HepG2 (cell line): ENCODE measurements at regions not wholly inside any gene's neighbourhood (a gene's known extent, or its start where the extent isn't known, plus 50 kb on each side); places are given as distances from the start of the nearest gene placed in this dataset.

Experiments
- ATAC-seq: fragments of 200-7000 bp; cut with Tn5 transposase; 3 replicates; pipeline ENCODE4 v1.9.1; 2020; ENCODE audit warnings: mild to moderate bottlenecking, moderate library complexity
- BruUV-seq: library from RNA; stranded (reverse); fragments of 400-500 nt; replicated peaks from 2 replicates; lab custom pipeline; 2021; lab: Mats Ljungman, UMichigan
- CTCF ChIA-PET: fragments of 300-600 bp; formaldehyde crosslinking; extraction: SDS; loops from one replicate; lab custom pipeline; 2021; ENCODE audit warnings: low total read pairs, inconsistent platforms, low intra/inter-chr PET ratio; lab: Yijun Ruan, JAX
- POLR2A ChIA-PET: fragments of 350-600 bp; sonication (Branson Sonifier 250); formaldehyde crosslinking; loops from one replicate; lab custom pipeline; 2020; ENCODE audit warnings: antibody characterized with exemption, inconsistent platforms; lab: Yijun Ruan, JAX
- DNase-seq: peaks from one replicate; pipeline ENCODE4 v3.0.0-alpha.2; 2015; ENCODE audit warnings: low spot score
- FAIRE-seq: peaks from 3 replicates; lab custom pipeline; 2011; peaks lifted over from hg19 to GRCh38; lab: Jason Lieb, UNC
- H2AFZ ChIP-seq: one replicate; pipeline ENCODE4 v1.6.1; 2011; ENCODE audit warnings: low read length, inconsistent platforms
- H3K27ac ChIP-seq: fragments of 300-600 bp; 3 replicates; pipeline ENCODE4 v1.8.0; 2011; ENCODE audit warnings: mixed run types, mild to moderate bottlenecking, mixed read lengths, low read length, inconsistent platforms; ENCODE audit not compliant: insufficient read depth; ENCODE audit errors: extremely low read length
- H3K27me3 ChIP-seq, 2 experiments: fragments of 200-600 bp in 1 of 2; 2 replicates in 1 of 2; 3 replicates in 1 of 2; pipeline versions ENCODE4 v1.6.0 to v1.8.0; 2011; ENCODE audit warnings: low read length in 2 of 2, mild to moderate bottlenecking in 2 of 2, moderate library complexity in 2 of 2, inconsistent platforms in 1 of 2; ENCODE audit not compliant: insufficient read depth in 2 of 2, control insufficient read depth in 1 of 2
- H3K36me3 ChIP-seq, 2 experiments: fragments of 200-600 bp in 1 of 2; replicated peaks in 1 of 2; 2 replicates in 1 of 2; 3 replicates in 1 of 2; pipeline versions ENCODE4 v1.5.1 to v1.8.0; 2011; ENCODE audit warnings: low read length in 2 of 2, inconsistent platforms in 1 of 2; ENCODE audit not compliant: insufficient read depth in 2 of 2, control insufficient read depth in 1 of 2
- H3K4me1 ChIP-seq: 2 replicates; pipeline ENCODE4 v1.5.1; 2012; ENCODE audit warnings: low read length, inconsistent platforms; ENCODE audit not compliant: insufficient read depth
- H3K4me2 ChIP-seq: 2 replicates; pipeline ENCODE4 v1.6.0; 2011; ENCODE audit warnings: low read depth, low read length, inconsistent platforms
- H3K4me3 ChIP-seq, 3 experiments: fragments of 200-600 bp in 1 of 3; sonication (generic), shearing (Covaris generic) in 1 of 3; replicated peaks in 1 of 3; 2 replicates each; pipeline ENCODE4 v1.5.1; 2011 to 2016; ENCODE audit warnings: low read length in 3 of 3, inconsistent platforms in 2 of 3, low read depth in 2 of 3, mild to moderate bottlenecking in 2 of 3, control low read depth in 1 of 3, mixed read lengths in 1 of 3; ENCODE audit not compliant: insufficient read depth in 1 of 3
- H3K79me2 ChIP-seq: one replicate; pipeline ENCODE4 v1.6.1; 2011; ENCODE audit warnings: low read length, inconsistent platforms; ENCODE audit not compliant: insufficient read depth
- H3K9ac ChIP-seq: 2 replicates; pipeline ENCODE4 v1.6.0; 2011; ENCODE audit warnings: mild to moderate bottlenecking, low read depth, low read length, inconsistent platforms; ENCODE audit not compliant: insufficient read depth
- H3K9me3 ChIP-seq: 2 replicates; pipeline ENCODE4 v1.5.1; 2012; ENCODE audit warnings: mild to moderate bottlenecking, low read length
- H4K20me1 ChIP-seq: 2 replicates; pipeline ENCODE4 v1.6.0; 2011; ENCODE audit warnings: inconsistent platforms, mild to moderate bottlenecking, low read length, moderate library complexity; ENCODE audit not compliant: insufficient read depth
- CCDC6 ChIP-seq: sonication (generic); formaldehyde crosslinking; IDR thresholded peaks from 2 replicates; pipeline ENCODE4 v1.8.1; 2022; ENCODE audit warnings: mild to moderate bottlenecking, missing genetic modification reagents, moderate library complexity
- CREB3 ChIP-seq: sonication (generic); formaldehyde crosslinking; IDR thresholded peaks from 2 replicates; pipeline ENCODE4 v1.5.0; 2020; ENCODE audit warnings: missing genetic modification reagents
- HBP1 ChIP-seq: IDR thresholded peaks from 2 replicates; pipeline ENCODE4 v1.6.1; 2016; ENCODE audit warnings: low read depth, control low read depth
- MAFF ChIP-seq: IDR thresholded peaks from 2 replicates; pipeline ENCODE4 v1.6.1; 2011; ENCODE audit warnings: low read depth, low read length, improper control_type of control experiment
- MAFG ChIP-seq: sonication (generic); formaldehyde crosslinking; IDR thresholded peaks from 2 replicates; pipeline ENCODE4 v1.5.1; 2020; ENCODE audit warnings: mild to moderate bottlenecking, missing genetic modification reagents
- NCOA1 ChIP-seq: sonication (generic); formaldehyde crosslinking; IDR thresholded peaks from 2 replicates; pipeline ENCODE4 v1.9.0; 2021; ENCODE audit warnings: missing genetic modification reagents
- NFYC ChIP-seq: IDR thresholded peaks from 2 replicates; pipeline ENCODE4 v1.6.1; 2016; ENCODE audit warnings: missing genetic modification reagents, missing compliant biosample characterization
- SALL2 ChIP-seq: sonication (generic); formaldehyde crosslinking; IDR thresholded peaks from 2 replicates; pipeline ENCODE4 v1.8.1; 2023; ENCODE audit warnings: mild to moderate bottlenecking, missing genetic modification reagents, inconsistent platforms
- SMYD3 ChIP-seq: sonication (generic); formaldehyde crosslinking; IDR thresholded peaks from 2 replicates; pipeline ENCODE4 v1.8.1; 2023; ENCODE audit warnings: mild to moderate bottlenecking, missing genetic modification reagents
- SPEN ChIP-seq: sonication (generic); formaldehyde crosslinking; IDR thresholded peaks from 2 replicates; pipeline ENCODE4 v1.5.1; 2020; ENCODE audit warnings: low read depth, mild to moderate bottlenecking, missing genetic modification reagents
- SSRP1 ChIP-seq: IDR thresholded peaks from 2 replicates; pipeline ENCODE4 v1.6.1; 2016; ENCODE audit warnings: control low read depth
- TBP ChIP-seq: sonication (generic); formaldehyde crosslinking; IDR thresholded peaks from 2 replicates; pipeline ENCODE4 v1.5.0; 2020; ENCODE audit warnings: missing genetic modification reagents
- ZNF264 ChIP-seq: sonication (generic); formaldehyde crosslinking; IDR thresholded peaks from 2 replicates; pipeline ENCODE4 v1.4.0; 2020; ENCODE audit warnings: missing genetic modification reagents
- ZNF451 ChIP-seq: sonication (generic); formaldehyde crosslinking; IDR thresholded peaks from 2 replicates; pipeline ENCODE4 v1.5.0; 2020; ENCODE audit warnings: mild to moderate bottlenecking, missing genetic modification reagents
- ZNF530 ChIP-seq: sonication (generic); formaldehyde crosslinking; IDR thresholded peaks from 2 replicates; pipeline ENCODE4 v1.5.0; 2020; ENCODE audit warnings: low read depth, mild to moderate bottlenecking, missing genetic modification reagents
- ZNF577 ChIP-seq: sonication (generic); formaldehyde crosslinking; IDR thresholded peaks from 2 replicates; pipeline ENCODE4 v1.4.0; 2020; ENCODE audit warnings: mild to moderate bottlenecking, low read depth, missing genetic modification reagents, borderline replicate concordance
- ZNF644 ChIP-seq: IDR thresholded peaks from 2 replicates; pipeline ENCODE4 v1.6.1; 2016; ENCODE audit warnings: low read depth
- ZSCAN12 ChIP-seq: sonication (generic); formaldehyde crosslinking; IDR thresholded peaks from 2 replicates; pipeline ENCODE4 v1.9.0; 2021; ENCODE audit warnings: mild to moderate bottlenecking, missing genetic modification reagents
- ZZZ3 ChIP-seq: sonication (generic); formaldehyde crosslinking; IDR thresholded peaks from 2 replicates; pipeline ENCODE4 v1.4.0; 2020; ENCODE audit warnings: missing genetic modification reagents, mild to moderate bottlenecking, borderline replicate concordance
- WGBS: methylation state at CpG from one replicate; pipeline ENCODE4 v1.1.6; 2017; ENCODE audit warnings: low lambda C conversion rate; 5-methylcytosine and 5-hydroxymethylcytosine counted together
- in situ Hi-C: cut with HindIII; loops from 2 replicates; pipeline ENCODE4 v1.10.0; 2017; ENCODE audit warnings: low pct_unique_long_range_greater_than_20kb; ENCODE audit not compliant: extremely low pct_ligation_motif_present
- intact Hi-C: fragments of 100-400 bp; cut with micrococcal nuclease; formaldehyde crosslinking; loops from one replicate; pipeline ENCODE4 v1.10.0; 2022; ENCODE audit not compliant: unreplicated experiment

- ChIA-PET POLR2A (no interaction called here), CTCF (no interaction called here)
- 50% methylated on average over 4 of the region's 4 CpGs for WGBS
Measured at GRCh38 chr22:45092644-45093043, 71.1 kb upstream of the NUP50 start.

DNA sequence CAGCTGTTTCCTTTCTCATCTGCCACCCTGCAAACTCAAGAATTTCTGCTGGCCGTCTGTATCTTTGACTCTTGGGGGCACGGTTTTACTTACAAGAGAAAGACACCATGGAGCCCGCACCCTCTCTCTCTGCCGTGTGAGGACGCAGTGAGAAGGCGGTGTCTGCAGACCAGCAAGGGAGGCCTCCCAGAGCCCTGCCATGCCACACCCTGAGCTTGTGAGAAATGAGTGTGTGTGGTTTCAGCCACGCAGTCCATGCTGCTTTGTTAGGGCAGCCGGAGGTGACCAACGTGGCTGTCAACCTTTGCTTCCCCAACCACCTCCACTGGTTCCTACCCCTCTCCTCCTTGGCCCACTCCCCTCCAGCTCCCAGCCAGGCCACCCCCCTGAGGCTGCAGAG, 70.1 kb upstream of the NUP50 start:
- H2AFZ ChIP-seq: no peak overlapping the region
- H3K9ac ChIP-seq: no peak overlapping the region
- POLR2A ChIA-PET: no interaction called here
- peaks cover 11 to 62% of the 10 kb centered on the region in 2 experiments for H3K27me3 ChIP-seq
- BruUV-seq: no TSS peak
- H3K36me3 ChIP-seq: no peaks in the 10 kb centered on the region
- no peak for DNase-seq
- in situ Hi-C loops (no loop called here), intact Hi-C loops (no loop called here)
- ATAC-seq: no peak
- CTCF ChIA-PET: no interaction called here
- H3K27ac ChIP-seq: no peak overlapping the region
- H3K4me3 ChIP-seq: no peak overlapping the region
- no peaks in the 10 kb centered on the region for H4K20me1 ChIP-seq
- H3K4me1 ChIP-seq: 0 out of 2 replicates have a peak, but pooled peaks cover 8% of the 10 kb centered on the region
- no peak overlapping the region for H3K4me2 ChIP-seq
- no peaks in the 10 kb centered on the region for H3K79me2 ChIP-seq
- WGBS: 33% methylated on average over 9 of the region's 9 CpGs
- no peak for FAIRE-seq
- no peaks in the 10 kb centered on the region for H3K9me3 ChIP-seq
- TF ChIP-seq MAFF: no peak
- TF ChIP-seq NFYC (CRISPR knock-in tag): no peak
- TF ChIP-seq ZNF644 (CRISPR knock-in tag): no peak
- no peak for TF ChIP-seq CREB3 (CRISPR knock-in tag)
- no peak for TF ChIP-seq ZSCAN12 (CRISPR knock-in tag)
- TF ChIP-seq SSRP1 (CRISPR knock-in tag): no peak
- no peak for TF ChIP-seq TBP (CRISPR knock-in tag)
- TF ChIP-seq SALL2 (CRISPR knock-in tag): no peak
- TF ChIP-seq SMYD3 (CRISPR knock-in tag): no peak
- no peak for TF ChIP-seq ZNF577
- TF ChIP-seq ZZZ3 (CRISPR knock-in tag): no peak
- no peak for TF ChIP-seq CCDC6 (CRISPR knock-in tag)
- no peak for TF ChIP-seq ZNF530
- no peak for TF ChIP-seq ZNF451
- no peak for TF ChIP-seq NCOA1 (CRISPR knock-in tag)
- TF ChIP-seq SPEN (CRISPR knock-in tag): no peak
- TF ChIP-seq MAFG (CRISPR knock-in tag): no peak

More at GRCh38 chr22:45092644-45093043, 71.1 kb upstream of the NUP50 start:
- FAIRE-seq: no peak
- no peak overlapping the region for H3K27ac ChIP-seq
- H3K79me2 ChIP-seq: no peaks in the 10 kb centered on the region
- no peak for ATAC-seq
- no peak overlapping the region for H3K9ac ChIP-seq
- intact Hi-C loops (no loop called here), in situ Hi-C loops (no loop called here)
- H3K27me3 ChIP-seq: peaks cover 11 to 64% of the 10 kb centered on the region in 2 experiments
- no peak for DNase-seq
- no peak overlapping the region for H2AFZ ChIP-seq
- no peak overlapping the region for H3K4me2 ChIP-seq
- no peaks in the 10 kb centered on the region for H4K20me1 ChIP-seq
- H3K4me1 ChIP-seq: 0 out of 2 replicates have a peak, but pooled peaks cover 8% of the 10 kb centered on the region
- H3K36me3 ChIP-seq: no peaks in the 10 kb centered on the region
- H3K9me3 ChIP-seq: no peaks in the 10 kb centered on the region
- H3K4me3 ChIP-seq: no peak overlapping the region
- TF ChIP-seq HBP1 (CRISPR knock-in tag) (no peak), ZNF264 (CRISPR knock-in tag) (peak; percentile 96)
- no TSS peak for BruUV-seq
